ENCODE measurements at regions not wholly inside any gene's neighbourhood (a gene's known extent, or its start where the extent isn't known, plus 50 kb on each side); places are given as distances from the start of the nearest gene placed in this dataset.

- H3K36me3 Mint-ChIP-seq = no peaks in the 10 kb centered on the region
- DNase-seq = no peak
- no peaks in the 10 kb centered on the region for H3K4me1 Mint-ChIP-seq
- no peak overlapping the region for H3K4me3 Mint-ChIP-seq
- TF ChIP-seq CTCF (IDR thresholded peaks at IDR 0.05) = no peak
- no peak overlapping the region for H3K9ac ChIP-seq (ENCODE audit: insufficient read depth, low read length, poor library complexity, severe bottlenecking)
- peaks cover 0 to 2% (median 0%) of the 10 kb centered on the region in 3 donors for H3K27me3 Mint-ChIP-seq (ENCODE audit: low read depth in 3 of 3)
- H3K9me3 ChIP-seq (replicated peaks in 1 of 2; ENCODE audit: control insufficient read depth in 1 of 2, insufficient read depth in 1 of 2, low read length in 2 of 2) = no peaks in the 10 kb centered on the region
- H4K20me1 ChIP-seq (ENCODE audit: insufficient read depth, low read length) = no peaks in the 10 kb centered on the region
- H3K27me3 ChIP-seq (ENCODE audit: control insufficient read depth in 2 of 2, insufficient read depth in 2 of 2, low read length in 2 of 2) = no peaks in the 10 kb centered on the region
- H3K27ac ChIP-seq (ENCODE audit: low read depth in 1 of 2, low read length in 2 of 2) = no peak overlapping the region
- no peak overlapping the region for H2AFZ ChIP-seq (ENCODE audit: insufficient read depth, low read depth, low read length, poor library complexity, severe bottlenecking)
- H3K9me3 Mint-ChIP-seq = peaks cover 0 to 6% (median 2%) of the 10 kb centered on the region in 7 donors
- no peaks in the 10 kb centered on the region for H3K36me3 ChIP-seq (replicated peaks in 1 of 2; ENCODE audit: control insufficient read depth in 1 of 2, insufficient read depth in 2 of 2, low read length in 2 of 2)
- no peak overlapping the region for H3K4me3 ChIP-seq (replicated peaks in 1 of 3; ENCODE audit: low read depth in 2 of 3, low read length in 3 of 3)
- intact Hi-C loops (cut with micrococcal nuclease) = no loop called here
- no peaks in the 10 kb centered on the region for H3K4me1 ChIP-seq (ENCODE audit: control insufficient read depth in 1 of 2, insufficient read depth in 2 of 2, low read length in 2 of 2)
- H3K4me2 ChIP-seq (replicated peaks; ENCODE audit: extremely low read depth, low read length, poor library complexity, severe bottlenecking) = no peak overlapping the region
- no peaks in the 10 kb centered on the region for H3K79me2 ChIP-seq (ENCODE audit: insufficient read depth, low read length)
- H3K27ac Mint-ChIP-seq = no peak overlapping the region
Measured at GRCh38 chr14:39841088-39841487, 408.9 kb upstream of the FBXO33 start.

- no peaks in the 10 kb centered on the region for H3K79me2 ChIP-seq (ENCODE audit: insufficient read depth, low read length)
- no peaks in the 10 kb centered on the region for H3K4me1 ChIP-seq (ENCODE audit: control insufficient read depth in 1 of 2, insufficient read depth in 2 of 2, low read length in 2 of 2)
- no peak for TF ChIP-seq CTCF (IDR thresholded peaks at IDR 0.05)
- Mint-ChIP-seq H3K27ac (no peak overlapping the region), H3K36me3 (no peaks in the 10 kb centered on the region), H3K9me3 (peaks cover 2 to 10% (median 6%) of the 10 kb centered on the region in 7 donors), H3K4me1 (no peaks in the 10 kb centered on the region), H3K27me3 (ENCODE audit: low read depth in 3 of 3) (peaks cover 0 to 1% (median 0%) of the 10 kb centered on the region in 3 donors), H3K4me3 (no peak overlapping the region)
- no peaks in the 10 kb centered on the region for H4K20me1 ChIP-seq (ENCODE audit: insufficient read depth, low read length)
- no peak overlapping the region for H3K4me3 ChIP-seq (replicated peaks in 1 of 3; ENCODE audit: low read depth in 2 of 3, low read length in 3 of 3)
- DNase-seq = no peak
- H3K9ac ChIP-seq (ENCODE audit: insufficient read depth, low read length, poor library complexity, severe bottlenecking) = no peak overlapping the region
- no peaks in the 10 kb centered on the region for H3K27me3 ChIP-seq (ENCODE audit: control insufficient read depth in 2 of 2, insufficient read depth in 2 of 2, low read length in 2 of 2)
- no peak overlapping the region for H2AFZ ChIP-seq (ENCODE audit: insufficient read depth, low read depth, low read length, poor library complexity, severe bottlenecking)
- 60% methylated on average over 1 of the region's 2 CpGs for WGBS (ENCODE audit: insufficient coverage)
- intact Hi-C loops (cut with micrococcal nuclease) = no loop called here
- H3K4me2 ChIP-seq (replicated peaks; ENCODE audit: extremely low read depth, low read length, poor library complexity, severe bottlenecking) = no peak overlapping the region
- no peaks in the 10 kb centered on the region for H3K36me3 ChIP-seq (replicated peaks in 1 of 2; ENCODE audit: control insufficient read depth in 1 of 2, insufficient read depth in 2 of 2, low read length in 2 of 2)
- H3K27ac ChIP-seq (ENCODE audit: low read depth in 1 of 2, low read length in 2 of 2) = no peak overlapping the region
- H3K9me3 ChIP-seq (replicated peaks in 1 of 2; ENCODE audit: control insufficient read depth in 1 of 2, insufficient read depth in 1 of 2, low read length in 2 of 2) = peaks cover 0 to 9% of the 10 kb centered on the region in 2 donors
Measured at GRCh38 chr14:39827901-39828655, 395.8 kb upstream of the FBXO33 start.
